ENCODE measurements at regions not wholly inside any gene's neighbourhood (a gene's known extent, or its start where the extent isn't known, plus 50 kb on each side); places are given as distances from the start of the nearest gene placed in this dataset.

- no peak overlapping the region for H3K4me2 ChIP-seq (ENCODE audit: low read depth, low read length)
Measured at GRCh38 chrX:46250151-46250550, 295.1 kb downstream of the ZNF674 start.

More at GRCh38 chrX:46250151-46250550, 295.1 kb downstream of the ZNF674 start:
- POLR2A ChIA-PET, result no interaction called here
- Histone ChIP-seq H3K9ac (ENCODE audit: insufficient read depth, low read depth, low read length) (no peak overlapping the region), H3K4me1 (ENCODE audit: insufficient read depth, low read length) (peaks cover 28% of the 10 kb centered on the region), H2AFZ (ENCODE audit: low read length) (no peak overlapping the region), H3K36me3 (replicated peaks in 1 of 2; ENCODE audit: control insufficient read depth in 1 of 2, insufficient read depth in 2 of 2, low read length in 2 of 2) (no peaks in the 10 kb centered on the region), H3K79me2 (ENCODE audit: insufficient read depth, low read length) (no peaks in the 10 kb centered on the region), H4K20me1 (ENCODE audit: insufficient read depth, low read length) (no peaks in the 10 kb centered on the region), H3K27me3 (ENCODE audit: control insufficient read depth in 1 of 2, insufficient read depth in 2 of 2, low read length in 2 of 2) (no peaks in the 10 kb centered on the region), H3K9me3 (ENCODE audit: low read length) (no peaks in the 10 kb centered on the region), H3K27ac (ENCODE audit: extremely low read length, insufficient read depth, low read length) (no peak overlapping the region), H3K4me3 (replicated peaks in 1 of 3; ENCODE audit: insufficient read depth in 1 of 3, low read depth in 2 of 3, low read length in 3 of 3) (no peak overlapping the region)
- TF ChIP-seq ZSCAN5A (CRISPR knock-in tag; IDR thresholded peaks at IDR 0.05; ENCODE audit: borderline replicate concordance) (no peak), ZMYM3 (CRISPR knock-in tag; IDR thresholded peaks at IDR 0.05) (no peak), ZFP91 (CRISPR knock-in tag; IDR thresholded peaks at IDR 0.05; ENCODE audit: borderline replicate concordance) (no peak), NCOA5 (CRISPR knock-in tag; IDR thresholded peaks at IDR 0.05) (no peak), PHF8 (CRISPR knock-in tag; IDR thresholded peaks at IDR 0.05) (no peak), MEIS2 (CRISPR knock-in tag; IDR thresholded peaks at IDR 0.05) (no peak), KDM4B (CRISPR knock-in tag; IDR thresholded peaks at IDR 0.05) (no peak), MIER2 (CRISPR knock-in tag; IDR thresholded peaks at IDR 0.05) (no peak), POLR2G (IDR thresholded peaks at IDR 0.05; ENCODE audit: low read depth, low read length) (no peak), FOXK2 (IDR thresholded peaks at IDR 0.05) (no peak), ZNF800 (CRISPR knock-in tag; IDR thresholded peaks at IDR 0.05) (no peak)
- CTCF ChIA-PET (ENCODE audit: low intra/inter-chr PET ratio, low total read pairs), result no interaction called here
- no TSS peak for BruUV-seq (replicated peaks)
- DNase-seq (ENCODE audit: low spot score), result no peak
- 100% methylated on average over 2 of the region's 2 CpGs for WGBS (ENCODE audit: low lambda C conversion rate)
- no peak for ATAC-seq
- in situ Hi-C loops (cut with HindIII; ENCODE audit: extremely low pct_ligation_motif_present, low pct_unique_long_range_greater_than_20kb), result no loop called here
- no peak for FAIRE-seq
- intact Hi-C loops (cut with micrococcal nuclease; ENCODE audit: unreplicated experiment), result no loop called here
